ENCODE measurements at regions not wholly inside any gene's neighbourhood (a gene's known extent, or its start where the extent isn't known, plus 50 kb on each side); places are given as distances from the start of the nearest gene placed in this dataset.

GRCh38 chr13:53694814-53695532 lies 666.4 kb downstream of the OLFM4 start:
- TF ChIP-seq CTCF (IDR thresholded peaks at IDR 0.05) (no peak), EP300 (IDR thresholded peaks at IDR 0.05) (no peak)
